HepG2 (cell line): ENCODE measurements at regions not wholly inside any gene's neighbourhood (a gene's known extent, or its start where the extent isn't known, plus 50 kb on each side); places are given as distances from the start of the nearest gene placed in this dataset.
"Not testable (repeated sequence)": the region's sequence is repeated elsewhere in the genome, so short reads cannot be mapped to it uniquely, and the experiment has no call there.

Source experiments
- BRF2 ChIP-seq: sonication (generic); formaldehyde crosslinking; IDR thresholded peaks from 2 replicates; pipeline ENCODE4 v1.8.1; 2022; ENCODE audit warnings: mild to moderate bottlenecking, missing genetic modification reagents
- ZNF10 ChIP-seq: sonication (generic); formaldehyde crosslinking; IDR thresholded peaks from 2 replicates; pipeline ENCODE4 v1.4.0; 2020; ENCODE audit warnings: mild to moderate bottlenecking, low read depth, missing genetic modification reagents, borderline replicate concordance
- ZNF232 ChIP-seq: sonication (generic); formaldehyde crosslinking; IDR thresholded peaks from 2 replicates; pipeline ENCODE4 v1.4.0; 2020; ENCODE audit warnings: missing genetic modification reagents, borderline replicate concordance
- ZNF337 ChIP-seq: sonication (generic); formaldehyde crosslinking; IDR thresholded peaks from 2 replicates; pipeline ENCODE4 v1.5.1; 2020; ENCODE audit warnings: missing genetic modification reagents, low read depth, mild to moderate bottlenecking, borderline replicate concordance
- ZNF362 ChIP-seq: sonication (generic); formaldehyde crosslinking; IDR thresholded peaks from 2 replicates; pipeline ENCODE4 v1.4.0; 2020; ENCODE audit warnings: missing genetic modification reagents, mild to moderate bottlenecking, borderline replicate concordance

GRCh38 chr22:11620921-11621762 lies 3906.8 kb upstream of the OR11H1 start:
- TF ChIP-seq BRF2 (CRISPR knock-in tag); ZNF232; ZNF337 (CRISPR knock-in tag); ZNF362 (CRISPR knock-in tag); ZNF10: not testable (repeated sequence)
